Right kidney (tissue), 1 donor: ENCODE measurements at regions not wholly inside any gene's neighbourhood (a gene's known extent, or its start where the extent isn't known, plus 50 kb on each side); places are given as distances from the start of the nearest gene placed in this dataset.

ENCODE experiments used
- DNase-seq: peaks from one replicate; pipeline ENCODE4 v3.0.0-alpha.2; 2016

DNA sequence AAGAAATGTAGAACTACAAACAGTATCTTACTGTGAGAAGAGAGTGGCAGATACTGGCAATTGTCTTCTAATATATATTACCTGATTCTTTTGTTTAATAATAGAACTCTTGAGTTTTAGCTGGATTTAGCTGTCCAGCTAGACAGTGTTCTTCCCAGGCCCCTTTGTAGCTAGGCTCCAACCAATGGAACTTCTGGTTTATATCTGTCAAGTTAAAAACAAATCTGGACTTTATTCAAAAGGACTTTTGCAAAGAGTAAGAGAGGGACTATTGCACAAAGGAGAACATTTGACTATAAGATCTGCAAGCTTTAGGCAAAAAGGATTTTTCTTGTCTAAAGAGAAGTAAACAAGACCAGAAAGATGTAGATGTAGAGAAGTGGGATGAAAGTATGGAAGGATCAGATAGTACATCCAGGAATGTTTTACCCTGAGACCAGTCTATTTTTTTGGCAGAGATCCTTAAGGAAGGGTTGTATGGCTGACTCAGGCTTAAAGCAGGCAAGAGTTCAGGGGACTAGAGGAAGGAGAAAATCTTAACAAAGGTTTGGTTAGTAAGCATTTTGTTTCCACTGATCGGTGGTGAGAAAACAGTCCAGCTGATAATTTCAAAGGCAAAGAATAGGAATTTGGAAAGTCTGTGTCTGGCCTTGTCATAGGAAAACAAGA lies 111.1 kb upstream of the PLEKHA5 start:
- DNase-seq: no peak

DNA sequence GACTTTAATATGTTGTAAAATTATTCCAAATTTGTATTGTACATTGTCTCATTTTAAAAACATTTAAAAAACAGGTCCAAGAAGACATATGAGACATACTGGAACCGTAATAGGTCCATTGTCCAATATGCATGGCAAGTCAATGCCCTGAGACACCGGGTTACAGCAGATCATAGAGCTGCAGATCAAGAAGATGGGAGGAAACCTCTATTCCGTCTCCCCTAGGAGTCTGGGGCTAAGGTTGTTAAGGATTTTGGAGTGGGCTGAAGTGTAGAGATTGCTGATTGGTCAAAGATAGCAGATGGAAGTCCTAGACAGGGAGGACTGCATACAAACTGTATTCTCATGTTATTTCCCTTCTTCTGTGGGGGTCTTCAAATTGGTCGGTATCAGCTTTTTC lies 108.3 kb upstream of the PLEKHA5 start:
- DNase-seq: no peak

DNA sequence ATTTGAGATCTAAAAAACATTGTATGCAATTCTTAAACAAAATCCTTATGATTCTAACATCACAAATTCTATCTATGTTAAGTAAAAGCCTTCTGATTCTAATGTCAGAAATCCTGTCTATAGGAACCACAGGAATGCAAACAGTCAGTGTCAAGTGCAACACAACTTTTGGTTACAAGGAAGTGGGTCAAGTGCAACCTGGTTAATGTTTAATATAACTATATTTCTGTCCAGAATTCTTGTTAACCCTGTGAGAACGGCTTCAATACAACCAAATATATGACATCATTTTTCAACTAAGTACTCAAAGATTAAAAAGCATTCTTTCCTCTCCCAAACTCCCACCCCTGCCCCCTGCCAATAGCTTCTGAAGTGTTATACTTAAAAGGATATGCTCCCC lies 107.9 kb upstream of the PLEKHA5 start:
- no peak for DNase-seq

DNA sequence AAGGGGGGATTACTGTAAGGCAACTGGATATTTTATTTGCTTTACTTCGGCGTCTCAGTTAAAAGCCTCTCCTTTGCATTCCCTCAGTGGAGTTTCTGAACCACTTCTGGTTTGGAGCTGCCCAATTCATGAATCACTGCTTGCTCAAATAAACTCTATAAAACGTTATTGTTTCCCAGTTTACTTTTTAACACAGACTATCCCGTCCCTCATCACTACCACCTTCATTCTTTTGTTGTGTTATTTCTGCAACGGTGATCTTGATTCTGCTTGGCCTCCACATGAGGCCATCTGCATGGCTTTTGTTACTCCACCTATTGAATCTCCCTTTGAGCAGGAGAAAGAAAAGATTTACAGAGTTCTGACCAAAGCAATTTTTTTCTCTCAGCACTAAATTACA lies 104.0 kb upstream of the PLEKHA5 start:
- DNase-seq: no peak

DNA sequence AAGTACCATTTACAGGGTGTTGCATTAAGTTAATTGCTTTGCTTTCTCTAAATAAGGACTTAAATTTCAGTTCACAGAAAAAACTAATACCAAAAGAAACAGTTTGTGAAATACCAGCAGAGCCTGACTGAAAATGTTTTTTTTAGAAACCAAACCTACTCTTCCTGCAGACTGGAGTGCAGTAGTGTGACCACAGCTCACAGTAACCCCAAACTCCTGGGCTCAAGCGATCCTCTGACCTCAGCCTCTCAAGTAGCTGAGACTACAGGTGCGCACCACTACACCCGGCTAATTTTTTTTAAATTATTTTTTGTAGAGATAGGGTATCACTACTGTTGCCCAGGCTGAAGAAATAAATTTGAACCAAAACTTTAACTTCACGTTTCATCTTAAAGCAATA lies 103.5 kb upstream of the PLEKHA5 start:
- no peak for DNase-seq

DNA sequence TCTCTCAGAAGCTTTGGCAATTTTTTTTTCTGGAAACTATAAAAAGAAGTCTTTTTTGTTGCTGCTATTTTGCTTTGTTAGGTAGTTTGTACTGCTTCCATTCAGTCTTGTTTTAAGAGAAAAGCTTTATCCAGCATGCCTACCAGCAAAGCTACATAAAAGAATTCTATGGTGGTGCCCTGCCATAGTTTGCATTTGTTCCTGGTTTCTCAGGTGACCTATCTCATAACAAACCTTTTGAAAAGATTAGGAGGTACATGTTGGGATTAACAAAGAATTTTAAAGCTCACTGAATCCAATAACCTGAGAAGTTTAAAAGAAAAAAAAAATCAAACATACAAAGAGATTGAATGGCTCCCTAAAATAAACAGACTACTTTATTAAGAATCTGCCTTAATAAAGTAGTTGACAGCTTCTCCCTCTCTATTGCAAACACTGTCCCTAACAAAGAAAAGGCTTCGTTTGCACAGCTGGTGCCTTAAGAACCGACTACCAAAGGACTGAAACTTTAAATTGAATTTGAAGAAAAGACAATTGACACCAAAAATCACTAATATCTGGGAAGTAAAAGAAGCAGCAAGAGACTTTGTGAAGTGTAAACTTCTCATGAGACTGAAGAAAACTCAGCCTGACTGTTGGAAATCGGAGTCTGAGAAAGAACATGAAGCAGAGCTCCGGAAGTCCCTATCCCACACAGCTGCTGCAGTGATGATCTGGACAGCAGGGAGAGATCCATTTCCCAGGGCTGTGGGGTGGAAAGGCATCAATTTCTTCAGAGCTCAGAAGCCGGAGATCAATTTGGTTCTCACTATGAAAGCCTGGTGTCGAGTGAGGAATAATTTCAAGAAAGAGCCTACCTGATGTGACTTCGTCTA lies 102.7 kb upstream of the PLEKHA5 start:
- no peak for DNase-seq

DNA sequence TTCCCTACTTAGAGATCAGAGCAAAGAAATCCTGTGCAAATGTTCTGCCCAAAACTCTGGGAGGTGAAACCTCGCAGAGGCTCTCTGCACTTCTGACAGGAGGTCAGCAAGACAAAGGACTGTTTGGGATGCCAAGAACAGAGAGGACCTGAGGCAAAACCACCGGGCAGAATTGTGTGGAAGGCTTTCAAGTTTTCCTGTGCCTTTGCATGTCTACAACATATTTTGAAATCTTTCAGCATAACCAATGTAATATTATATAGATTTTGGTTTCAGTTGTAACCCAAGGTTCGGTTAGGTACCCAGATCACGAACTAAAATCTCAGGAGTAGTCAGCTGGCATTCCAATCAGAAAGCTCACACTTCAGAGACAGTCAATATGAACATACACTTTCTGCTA lies 99.4 kb upstream of the PLEKHA5 start:
- DNase-seq: no peak

DNA sequence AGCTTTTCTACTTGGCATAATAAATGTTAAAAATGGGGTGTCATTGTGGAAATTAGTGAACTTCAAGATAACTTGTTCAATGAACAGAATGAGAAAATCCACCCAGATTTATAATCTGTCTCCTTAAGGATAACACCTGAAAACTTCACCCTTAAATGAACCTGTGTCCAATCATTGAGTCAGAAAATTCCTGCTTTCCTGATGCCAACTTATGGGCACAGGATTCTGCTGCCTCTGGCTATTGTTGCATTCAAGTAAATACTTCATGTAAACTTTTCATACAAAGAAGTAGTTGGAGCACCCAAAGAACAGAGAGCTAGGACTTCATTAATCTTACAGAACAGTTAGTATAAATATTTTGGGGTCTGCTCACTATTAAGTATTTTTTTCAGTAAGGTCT lies 98.9 kb upstream of the PLEKHA5 start:
- no peak for DNase-seq

DNA sequence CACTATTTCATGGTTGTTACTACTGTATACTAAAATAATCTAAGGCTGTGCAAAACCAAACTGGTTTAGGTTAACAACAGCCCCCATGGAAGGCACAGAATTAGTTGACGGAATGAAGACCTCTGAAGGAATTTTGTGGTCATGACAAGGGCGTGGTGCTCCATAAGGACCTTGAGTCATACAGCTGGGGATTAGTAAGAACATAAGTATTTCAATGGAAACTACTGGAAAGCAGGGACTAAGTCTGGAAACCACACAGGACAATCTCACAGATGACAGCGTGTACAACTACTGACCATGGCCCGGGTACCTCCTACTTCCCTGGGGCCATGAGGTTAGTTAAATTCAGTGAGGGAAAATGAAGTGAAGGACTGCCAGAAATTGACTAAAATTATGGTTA lies 98.5 kb upstream of the PLEKHA5 start:
- DNase-seq: no peak

DNA sequence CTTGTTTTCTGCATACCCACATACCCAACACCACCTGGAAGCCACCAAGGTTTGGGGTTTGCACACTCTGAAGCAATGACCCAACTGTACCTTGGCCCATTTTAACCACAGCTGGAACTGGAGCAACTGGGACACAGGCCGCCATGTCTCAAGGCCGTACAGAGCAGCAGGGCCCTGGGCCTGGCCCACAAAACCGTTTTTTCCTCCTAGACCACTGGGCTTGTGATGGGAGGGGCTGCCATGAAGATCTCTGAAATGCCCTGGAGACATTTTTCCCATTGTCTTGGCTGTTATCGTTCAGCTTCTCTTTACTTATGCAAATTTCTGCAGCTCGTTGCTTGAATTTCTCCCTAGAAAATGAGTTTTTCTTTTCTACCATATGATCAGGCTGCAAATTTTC lies 96.7 kb upstream of the PLEKHA5 start:
- DNase-seq: no peak

DNA sequence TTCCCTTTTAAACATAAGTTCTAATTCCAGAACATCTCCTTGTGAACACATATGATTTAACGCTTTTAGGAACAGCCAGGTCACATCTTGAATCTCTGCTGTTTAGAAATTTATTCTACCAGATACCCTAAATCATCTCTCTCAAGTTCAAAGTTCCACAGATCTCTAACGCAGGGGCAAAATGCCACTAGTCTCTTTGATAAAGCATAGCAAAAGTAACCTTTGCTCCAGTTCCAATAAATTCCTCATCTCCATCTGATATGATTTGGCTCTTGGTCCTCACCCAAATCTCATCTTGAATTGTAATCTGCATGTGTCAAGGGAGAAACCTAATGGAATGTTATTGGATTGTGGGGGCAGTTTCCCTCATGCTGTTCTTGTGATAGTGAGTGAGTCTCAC lies 96.3 kb upstream of the PLEKHA5 start:
- DNase-seq: no peak

DNA sequence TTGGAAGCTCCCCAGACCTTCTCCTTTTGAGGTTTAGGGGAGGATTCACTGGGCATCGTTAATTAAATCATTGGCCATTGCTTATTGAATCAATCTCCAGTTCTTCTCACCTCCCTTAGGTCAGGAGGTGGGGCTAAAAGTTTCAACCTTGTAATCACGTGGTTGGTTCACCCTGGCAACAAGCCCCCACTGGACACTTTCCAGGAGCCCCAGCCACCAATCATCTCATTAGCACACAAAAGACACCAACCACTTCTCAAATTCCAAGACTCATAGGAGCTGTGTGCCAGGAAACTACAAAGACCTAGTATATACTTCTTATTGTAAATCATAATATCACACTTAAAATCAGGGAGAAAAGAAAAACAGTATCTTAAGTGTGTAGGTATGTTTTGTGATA lies 94.6 kb upstream of the PLEKHA5 start:
- no peak for DNase-seq

DNA sequence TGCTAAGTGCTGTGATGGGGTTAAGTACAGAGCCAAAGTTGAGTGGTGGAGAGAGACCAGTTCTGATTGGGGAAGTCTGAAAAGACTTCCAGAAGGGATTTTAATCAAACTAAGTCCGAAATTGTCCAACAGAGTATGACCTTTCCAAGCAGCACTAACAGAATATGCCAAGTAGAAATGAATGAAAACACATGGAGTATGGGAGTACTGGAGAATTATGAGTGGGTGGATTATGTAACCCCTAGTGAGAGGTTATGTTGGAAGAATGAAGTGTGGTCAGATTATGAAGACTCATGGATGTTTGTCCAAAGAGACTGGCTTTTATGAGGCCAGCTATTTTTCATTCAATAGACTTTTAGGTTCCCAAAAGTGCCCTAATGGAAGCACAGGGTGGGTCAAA lies 94.0 kb upstream of the PLEKHA5 start:
- DNase-seq: no peak

DNA sequence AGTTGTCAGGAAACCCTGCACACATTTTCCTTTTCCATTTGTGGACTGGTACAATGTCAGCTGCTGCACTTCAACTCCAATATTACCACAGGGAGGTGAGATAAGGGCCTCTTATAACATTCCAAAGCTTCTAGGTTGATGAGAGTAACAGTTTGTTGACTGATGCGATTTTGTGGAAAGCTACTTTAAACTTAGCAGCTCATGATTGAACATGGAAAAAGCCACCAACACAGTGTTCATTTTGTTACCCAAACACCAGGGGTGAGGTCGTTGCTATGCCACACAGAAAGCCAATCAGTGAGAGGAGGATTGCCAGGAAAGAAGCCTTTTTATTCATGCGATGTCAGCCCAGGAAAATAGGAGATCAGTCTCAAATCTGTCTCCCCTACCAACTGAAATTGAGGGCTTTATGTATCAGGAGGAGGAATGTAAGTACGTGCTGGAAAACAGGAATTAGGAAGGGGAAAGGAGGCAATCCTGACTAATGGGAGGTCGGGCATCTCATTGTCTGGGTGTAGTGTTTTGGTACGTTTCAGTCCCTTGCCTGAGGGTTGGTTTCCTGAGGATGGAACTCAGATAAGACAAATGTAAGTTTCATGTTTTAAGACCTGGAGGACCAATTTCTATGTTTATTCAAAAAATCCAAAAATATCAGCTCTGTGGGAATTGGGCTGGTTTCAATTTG lies 92.7 kb upstream of the PLEKHA5 start:
- DNase-seq: no peak

DNA sequence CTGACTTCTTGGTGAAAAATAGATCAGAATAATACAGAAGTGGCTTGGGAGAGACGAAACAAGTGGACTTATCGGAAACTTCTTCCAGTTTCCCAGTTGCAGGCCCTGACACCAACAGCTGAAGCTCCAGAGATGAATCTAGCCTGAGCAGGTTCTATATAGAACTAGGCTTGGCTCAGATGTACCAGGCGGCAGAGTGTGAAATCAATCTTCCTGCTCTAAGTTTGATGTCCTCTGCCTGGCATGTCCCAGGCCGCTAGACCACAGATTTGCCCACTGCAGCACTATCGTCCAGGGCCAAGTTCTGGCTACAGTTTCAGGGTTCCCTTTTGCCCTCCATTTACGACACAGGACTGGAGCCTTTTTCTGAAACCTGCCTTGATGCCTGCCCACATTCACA lies 91.3 kb upstream of the PLEKHA5 start:
- no peak for DNase-seq

DNA sequence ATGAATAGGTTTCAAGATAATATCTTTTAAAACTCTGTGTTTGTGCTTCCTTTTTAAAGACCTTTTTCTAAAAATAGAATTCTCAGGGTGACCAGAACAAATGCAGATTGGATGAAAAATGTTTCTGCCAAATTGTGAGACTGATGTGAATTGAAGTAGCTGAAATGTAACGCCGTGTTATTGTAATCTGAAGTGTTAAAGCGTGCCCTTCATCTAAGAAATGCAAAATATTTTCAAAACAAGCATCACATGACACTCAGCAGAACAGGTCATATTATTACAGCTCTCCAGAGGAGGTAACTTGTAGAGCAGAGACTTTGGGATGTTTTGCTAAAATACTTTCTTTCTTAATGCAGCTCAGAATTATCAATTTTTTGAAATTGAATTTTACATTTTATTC lies 90.0 kb upstream of the PLEKHA5 start:
- no peak for DNase-seq

DNA sequence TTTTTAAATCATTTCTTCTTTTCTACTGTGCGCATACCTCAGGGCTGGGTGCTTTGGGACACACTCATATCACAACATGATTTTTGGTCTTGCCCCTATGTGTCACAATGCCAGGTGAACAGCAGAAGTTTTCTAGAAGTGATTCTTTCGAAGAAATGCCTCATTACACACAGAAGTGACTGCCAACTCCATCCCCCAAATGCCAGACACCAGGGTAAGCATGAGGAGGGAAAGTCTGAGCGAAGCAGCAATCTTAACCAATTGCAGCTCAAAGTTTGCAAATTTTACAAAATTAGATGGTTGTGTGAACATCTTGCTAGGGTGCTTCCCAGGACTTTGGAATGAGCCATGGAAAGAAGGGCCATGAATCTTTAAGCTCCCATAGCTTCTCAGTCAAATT lies 87.3 kb upstream of the PLEKHA5 start:
- DNase-seq: no peak

DNA sequence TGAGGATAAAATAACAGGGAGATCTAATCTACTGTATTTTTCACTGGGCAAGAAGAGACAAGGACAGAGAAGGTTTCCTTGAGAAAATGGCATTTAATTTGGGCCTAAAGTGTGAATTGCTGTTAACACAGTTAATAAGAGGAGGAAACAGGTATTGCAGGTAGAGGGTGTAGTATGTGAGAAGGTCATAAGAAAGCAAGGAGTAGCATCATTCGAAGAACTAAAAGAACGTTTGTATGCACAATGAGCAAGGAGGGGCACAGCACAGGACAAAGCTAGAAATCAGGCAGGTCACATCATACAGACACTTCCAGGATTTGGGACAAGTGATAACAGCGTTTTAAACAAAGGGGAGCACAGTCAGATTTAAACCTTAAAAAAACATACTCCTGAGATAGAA lies 85.1 kb upstream of the PLEKHA5 start:
- DNase-seq: no peak

DNA sequence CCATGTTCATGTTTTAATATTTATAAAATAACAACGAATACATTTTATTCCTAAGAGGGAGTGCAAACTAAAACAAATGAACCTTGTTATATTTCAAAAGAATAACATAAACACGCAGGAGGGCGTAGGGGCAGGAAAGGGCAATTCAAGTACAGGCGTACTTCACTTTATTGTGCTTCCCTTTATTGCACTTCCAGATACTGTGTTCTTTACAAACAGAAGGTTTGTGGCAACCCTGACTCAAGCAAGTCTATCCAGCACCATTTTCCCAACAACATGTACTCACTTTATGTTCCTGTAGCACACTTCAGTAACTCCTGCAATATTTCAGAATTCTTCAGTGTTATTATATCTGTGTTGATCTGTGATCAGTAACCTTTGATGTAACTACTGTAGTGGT lies 84.6 kb upstream of the PLEKHA5 start:
- no peak for DNase-seq

DNA sequence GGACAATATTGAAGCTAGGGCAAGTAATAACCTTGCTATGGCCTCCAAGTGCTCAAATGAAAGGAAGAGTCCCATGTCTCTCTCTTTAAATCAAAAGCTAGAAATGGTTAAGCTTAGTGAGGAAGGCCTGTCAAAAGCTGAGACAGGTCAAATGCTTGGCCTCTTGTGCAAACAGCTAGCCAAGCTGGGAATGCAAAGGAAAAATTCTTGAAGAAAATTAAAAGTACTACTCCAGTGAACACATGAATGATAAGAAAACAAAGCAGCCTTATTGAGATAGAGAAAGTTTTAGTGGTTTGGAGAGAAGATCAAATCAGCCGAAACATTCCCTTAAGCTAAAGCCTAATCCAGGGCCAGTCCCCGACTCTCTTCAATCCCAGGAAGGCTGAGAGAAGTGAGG lies 84.1 kb upstream of the PLEKHA5 start:
- DNase-seq: no peak

DNA sequence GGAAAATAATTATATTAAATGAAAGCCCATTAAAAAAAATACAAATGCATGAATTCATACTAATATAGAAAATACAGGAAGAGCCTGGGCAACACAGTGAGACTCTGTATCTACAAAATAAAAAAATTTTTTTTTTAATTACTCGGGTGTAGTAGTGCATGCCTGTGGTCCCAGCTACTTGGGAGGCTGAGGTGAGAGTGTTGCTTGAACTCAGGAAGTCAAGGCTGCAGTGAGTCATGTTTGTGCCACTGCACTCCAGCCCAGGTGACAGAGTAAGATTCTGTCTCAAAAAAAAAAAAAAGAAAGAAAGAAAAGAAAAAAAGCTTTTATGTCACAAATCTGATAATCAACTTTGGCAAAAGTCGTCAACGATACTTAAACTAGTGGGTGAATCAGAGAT lies 80.6 kb upstream of the PLEKHA5 start:
- DNase-seq: no peak

DNA sequence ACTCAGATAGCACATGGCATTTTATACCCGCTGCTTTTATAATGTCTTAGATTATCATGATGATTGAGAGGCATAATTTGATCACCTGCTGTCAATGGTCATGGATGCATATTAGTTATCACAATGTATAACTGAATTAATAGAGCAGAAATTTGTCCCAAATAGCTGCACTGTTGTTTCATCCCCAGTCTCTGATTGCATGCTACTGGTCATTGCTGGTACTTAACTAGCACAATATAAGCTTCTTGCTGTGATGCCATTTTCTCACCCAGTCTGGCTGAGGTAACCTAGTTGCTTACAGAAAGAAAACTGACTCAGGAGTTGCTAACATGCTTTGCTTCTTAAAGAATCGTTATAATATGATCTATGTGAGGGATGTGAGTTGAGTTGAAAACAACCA lies 76.8 kb upstream of the PLEKHA5 start:
- no peak for DNase-seq

DNA sequence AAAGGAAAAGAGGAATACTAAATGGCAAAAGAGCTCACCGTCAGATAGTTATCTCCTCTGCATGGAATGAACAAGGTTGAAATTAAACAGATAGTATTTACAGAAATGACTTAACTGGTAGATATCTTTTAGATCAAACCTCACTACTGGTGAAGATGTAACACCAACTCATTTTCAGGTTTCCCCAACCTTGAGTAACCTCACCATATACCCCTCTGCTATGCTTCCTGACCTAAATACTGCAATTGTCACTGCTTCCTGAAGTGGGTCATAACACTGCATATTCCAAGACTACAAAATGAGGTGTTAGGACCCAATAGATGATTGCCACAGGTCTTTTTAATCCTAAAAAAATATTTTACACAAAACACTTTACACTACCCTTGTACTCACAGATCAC lies 76.3 kb upstream of the PLEKHA5 start:
- no peak for DNase-seq

DNA sequence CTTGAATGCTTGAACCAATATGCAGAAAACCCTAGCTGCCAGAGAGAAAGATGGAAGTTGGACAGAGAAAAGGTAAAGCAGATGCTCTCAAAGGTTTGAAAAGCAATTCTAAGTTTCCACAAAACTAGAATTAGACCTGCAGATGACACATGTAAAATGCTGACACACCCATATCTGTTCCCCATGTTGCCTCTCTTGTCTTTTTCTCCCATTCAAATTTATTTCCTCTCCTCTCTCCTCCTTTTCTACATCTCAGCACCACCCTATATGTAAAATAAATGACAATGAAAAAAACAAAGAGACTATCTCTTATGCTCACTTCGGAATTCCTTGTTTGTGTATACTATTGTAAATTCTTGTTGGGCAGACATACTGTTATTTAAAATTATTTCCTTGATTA lies 75.5 kb upstream of the PLEKHA5 start:
- DNase-seq: no peak
